ENCODE measurements at regions not wholly inside any gene's neighbourhood (a gene's known extent, or its start where the extent isn't known, plus 50 kb on each side); places are given as distances from the start of the nearest gene placed in this dataset.

GRCh38 chr2:75278314-75278713 is 79.0 kb upstream of the TACR1 start:
- no peak for ATAC-seq
- Mint-ChIP-seq H3K4me1 (no peaks in the 10 kb centered on the region), H3K36me3 (ENCODE audit: low read depth) (peaks cover 3% of the 10 kb centered on the region), H3K4me3 (no peak overlapping the region), H3K27me3 (peaks cover 6% of the 10 kb centered on the region), H3K27ac (no peak overlapping the region)
- no peaks in the 10 kb centered on the region for H3K9me3 ChIP-seq (ENCODE audit: control insufficient read depth, low read length, poor library complexity, severe bottlenecking)
- DNase-seq: no peak

- Mint-ChIP-seq H3K36me3 (ENCODE audit: low read depth) (peaks cover 3% of the 10 kb centered on the region), H3K4me3 (no peak overlapping the region), H3K27ac (no peak overlapping the region), H3K27me3 (peaks cover 6% of the 10 kb centered on the region), H3K4me1 (no peaks in the 10 kb centered on the region)
- DNase-seq (no peak), ATAC-seq (no peak)
- no peaks in the 10 kb centered on the region for H3K9me3 ChIP-seq (ENCODE audit: control insufficient read depth, low read length, poor library complexity, severe bottlenecking)
Measured at GRCh38 chr2:75277111-75277510, 77.8 kb upstream of the TACR1 start.

- ATAC-seq (no peak), DNase-seq (no peak)
- Mint-ChIP-seq H3K4me3 (no peak overlapping the region), H3K4me1 (no peaks in the 10 kb centered on the region), H3K36me3 (ENCODE audit: low read depth) (peaks cover 3% of the 10 kb centered on the region), H3K27ac (no peak overlapping the region), H3K27me3 (peaks cover 6% of the 10 kb centered on the region)
- no peaks in the 10 kb centered on the region for H3K9me3 ChIP-seq (ENCODE audit: control insufficient read depth, low read length, poor library complexity, severe bottlenecking)
Measured at GRCh38 chr2:75276093-75277029, 77.0 kb upstream of the TACR1 start.

- DNase-seq (no peak), ATAC-seq (no peak)
- H3K27me3 Mint-ChIP-seq: peaks cover 6% of the 10 kb centered on the region
- peaks cover 3% of the 10 kb centered on the region for H3K36me3 Mint-ChIP-seq (ENCODE audit: low read depth)
- no peaks in the 10 kb centered on the region for H3K4me1 Mint-ChIP-seq
- H3K9me3 ChIP-seq (ENCODE audit: control insufficient read depth, low read length, poor library complexity, severe bottlenecking): no peaks in the 10 kb centered on the region
- no peak overlapping the region for H3K4me3 Mint-ChIP-seq
- H3K27ac Mint-ChIP-seq: no peak overlapping the region
Measured at GRCh38 chr2:75274936-75275335, 75.6 kb upstream of the TACR1 start.

- Mint-ChIP-seq H3K27me3 (no peaks in the 10 kb centered on the region), H3K36me3 (ENCODE audit: low read depth) (no peaks in the 10 kb centered on the region), H3K4me3 (no peak overlapping the region), H3K4me1 (no peaks in the 10 kb centered on the region), H3K27ac (no peak overlapping the region)
- DNase-seq: no peak
- H3K9me3 ChIP-seq (ENCODE audit: control insufficient read depth, low read length, poor library complexity, severe bottlenecking): no peaks in the 10 kb centered on the region
- no peak for ATAC-seq
Measured at GRCh38 chr2:75268112-75268511, 68.8 kb upstream of the TACR1 start.

- peaks cover 4% of the 10 kb centered on the region for H3K9me3 ChIP-seq (ENCODE audit: control insufficient read depth, low read length, poor library complexity, severe bottlenecking)
- no peak for DNase-seq
- Mint-ChIP-seq H3K27me3 (no peaks in the 10 kb centered on the region), H3K27ac (no peak overlapping the region), H3K4me3 (no peak overlapping the region), H3K4me1 (no peaks in the 10 kb centered on the region), H3K36me3 (ENCODE audit: low read depth) (no peaks in the 10 kb centered on the region)
- ATAC-seq: no peak
Measured at GRCh38 chr2:75261923-75262322, 62.6 kb upstream of the TACR1 start.

GRCh38 chr2:75260946-75261345 is 61.6 kb upstream of the TACR1 start:
- H3K9me3 ChIP-seq (ENCODE audit: control insufficient read depth, low read length, poor library complexity, severe bottlenecking): peaks cover 4% of the 10 kb centered on the region
- no peak for ATAC-seq
- H3K27ac Mint-ChIP-seq: no peak overlapping the region
- H3K4me3 Mint-ChIP-seq: no peak overlapping the region
- no peaks in the 10 kb centered on the region for H3K27me3 Mint-ChIP-seq
- no peak for DNase-seq
- no peaks in the 10 kb centered on the region for H3K36me3 Mint-ChIP-seq (ENCODE audit: low read depth)
- H3K4me1 Mint-ChIP-seq: no peaks in the 10 kb centered on the region

- no peak overlapping the region for H3K4me3 Mint-ChIP-seq
Measured at GRCh38 chr2:75258620-75259019, 59.3 kb upstream of the TACR1 start.

GRCh38 chr2:75256485-75256884 is 57.2 kb upstream of the TACR1 start:
- no peaks in the 10 kb centered on the region for H3K36me3 Mint-ChIP-seq (ENCODE audit: low read depth)
- H3K27me3 Mint-ChIP-seq: peaks cover 14% of the 10 kb centered on the region
- no peak for ATAC-seq

More at GRCh38 chr2:75258620-75259019, 59.3 kb upstream of the TACR1 start:
- peaks cover 4% of the 10 kb centered on the region for H3K9me3 ChIP-seq (ENCODE audit: control insufficient read depth, low read length, poor library complexity, severe bottlenecking)
- ATAC-seq (no peak), DNase-seq (no peak)
- Mint-ChIP-seq H3K27me3 (no peaks in the 10 kb centered on the region), H3K4me1 (no peaks in the 10 kb centered on the region), H3K36me3 (ENCODE audit: low read depth) (no peaks in the 10 kb centered on the region), H3K27ac (no peak overlapping the region)

GRCh38 chr2:75253526-75253925 is 54.2 kb upstream of the TACR1 start:
- Mint-ChIP-seq H3K36me3 (ENCODE audit: low read depth) (no peaks in the 10 kb centered on the region), H3K27me3 (peaks cover 15% of the 10 kb centered on the region)
- no peak for DNase-seq

More at GRCh38 chr2:75256485-75256884, 57.2 kb upstream of the TACR1 start:
- Mint-ChIP-seq H3K4me3 (no peak overlapping the region), H3K4me1 (no peaks in the 10 kb centered on the region), H3K27ac (no peak overlapping the region)
- H3K9me3 ChIP-seq (ENCODE audit: control insufficient read depth, low read length, poor library complexity, severe bottlenecking): peaks cover 4% of the 10 kb centered on the region
- DNase-seq: no peak

GRCh38 chr2:75251896-75252295 is 52.6 kb upstream of the TACR1 start:
- H3K4me1 Mint-ChIP-seq: no peaks in the 10 kb centered on the region
- H3K27me3 Mint-ChIP-seq: peaks cover 15% of the 10 kb centered on the region
- no peak overlapping the region for H3K27ac Mint-ChIP-seq
- H3K36me3 Mint-ChIP-seq (ENCODE audit: low read depth): no peaks in the 10 kb centered on the region
- DNase-seq (no peak), ATAC-seq (no peak)
- no peak overlapping the region for H3K4me3 Mint-ChIP-seq
- H3K9me3 ChIP-seq (ENCODE audit: control insufficient read depth, low read length, poor library complexity, severe bottlenecking): no peaks in the 10 kb centered on the region

More at GRCh38 chr2:75253526-75253925, 54.2 kb upstream of the TACR1 start:
- no peaks in the 10 kb centered on the region for H3K4me1 Mint-ChIP-seq
- no peaks in the 10 kb centered on the region for H3K9me3 ChIP-seq (ENCODE audit: control insufficient read depth, low read length, poor library complexity, severe bottlenecking)
- ATAC-seq: no peak
- H3K27ac Mint-ChIP-seq: no peak overlapping the region
- no peak overlapping the region for H3K4me3 Mint-ChIP-seq
